B cell (primary cell): ENCODE measurements at regions not wholly inside any gene's neighbourhood (a gene's known extent, or its start where the extent isn't known, plus 50 kb on each side); places are given as distances from the start of the nearest gene placed in this dataset.

ENCODE experiments used
- ATAC-seq: fragments of 200-7000 bp; cut with Tn5 transposase; one replicate; pipeline ENCODE4 v1.10.0; 2021; ENCODE audit warnings: low read depth, mild to moderate bottlenecking, moderate number of reproducible peaks, moderate library complexity
- CTCF ChIA-PET: fragments of 350-600 bp; sonication (Branson Sonifier 250); formaldehyde crosslinking; loops from one replicate; lab custom pipeline; 2021; ENCODE audit warnings: antibody characterized with exemption, inconsistent platforms; lab: Charles Lee
- POLR2A ChIA-PET: fragments of 350-600 bp; sonication (Branson Sonifier 250); formaldehyde crosslinking; loops from one replicate; lab custom pipeline; 2021; ENCODE audit warnings: antibody characterized with exemption; lab: Charles Lee
- DNase-seq: peaks from one replicate; pipeline ENCODE4 v3.0.0; 2013
- H2AFZ ChIP-seq: 2 replicates; pipeline ENCODE4 v1.6.1; 2012; ENCODE audit warnings: mild to moderate bottlenecking, low read depth, low read length; ENCODE audit not compliant: insufficient read depth, poor library complexity, severe bottlenecking
- H3K27ac ChIP-seq, 2 donors: 1 replicate in 1 of 2; 2 replicates in 1 of 2; pipeline ENCODE4 v1.5.1; 2012 to 2013; ENCODE audit warnings: low read length in 2 of 2, mild to moderate bottlenecking in 2 of 2, moderate library complexity in 1 of 2
- H3K27me3 ChIP-seq, 4 experiments: fragments of 200-600 bp in 1 of 4; sonication (generic) in 1 of 4; replicated peaks in 1 of 4; 1 replicate in 2 of 4; 2 replicates in 2 of 4; pipeline versions ENCODE4 v1.6.1 to v1.7.0; 2013 to 2016; ENCODE audit warnings: low read length in 3 of 4, mild to moderate bottlenecking in 2 of 4, mixed read lengths in 1 of 4, moderate library complexity in 1 of 4; ENCODE audit not compliant: insufficient read depth in 4 of 4, control insufficient read depth in 3 of 4; ENCODE audit errors: control extremely low read depth in 1 of 4
- H3K36me3 ChIP-seq, 2 experiments: replicated peaks in 1 of 2; 1 replicate in 1 of 2; 2 replicates in 1 of 2; pipeline versions ENCODE4 v1.6.1 to v1.7.1; 2013; ENCODE audit warnings: low read length in 1 of 2; ENCODE audit not compliant: insufficient read depth in 2 of 2, control insufficient read depth in 1 of 2; ENCODE audit errors: control extremely low read depth in 1 of 2, extremely low read depth in 1 of 2
- H3K4me1 ChIP-seq, 2 donors: fragments of 200-600 bp in 1 of 2; sonication (generic) in 1 of 2; 1 replicate in 1 of 2; 2 replicates in 1 of 2; pipeline versions ENCODE4 v1.5.1 to v1.6.1; 2013 to 2017; ENCODE audit warnings: low read length in 2 of 2; ENCODE audit not compliant: control insufficient read depth in 2 of 2, insufficient read depth in 2 of 2
- H3K4me2 ChIP-seq: replicated peaks from 2 replicates; pipeline ENCODE3; 2012; ENCODE audit warnings: mild to moderate bottlenecking, low read depth, low read length; ENCODE audit not compliant: poor library complexity, severe bottlenecking
- H3K4me3 ChIP-seq, 5 experiments: fragments of 200-600 bp in 1 of 5; sonication (generic) in 1 of 5; 1 replicate in 3 of 5; 2 replicates in 2 of 5; pipeline versions ENCODE4 v1.5.1 to v1.7.0; 2011 to 2016; ENCODE audit warnings: low read length in 4 of 5, mild to moderate bottlenecking in 4 of 5, low read depth in 2 of 5, control low read depth in 1 of 5, moderate library complexity in 1 of 5; ENCODE audit not compliant: insufficient read depth in 1 of 5; ENCODE audit errors: control extremely low read depth in 1 of 5, extremely low read depth in 1 of 5
- H3K79me2 ChIP-seq: fragments of 200-600 bp; sonication (generic); one replicate; pipeline ENCODE4 v1.6.0; 2016; ENCODE audit warnings: low read length; ENCODE audit not compliant: control insufficient read depth, insufficient read depth
- H3K9ac ChIP-seq: fragments of 200-600 bp; sonication (generic); 2 replicates; pipeline ENCODE4 v1.6.1; 2017; ENCODE audit warnings: mild to moderate bottlenecking, low read length, moderate library complexity
- H3K9me3 ChIP-seq, 3 donors: one replicate each; pipeline versions ENCODE4 v1.6.1 to v1.7.1; 2013; ENCODE audit warnings: low read length in 2 of 3; ENCODE audit not compliant: control insufficient read depth in 2 of 3, insufficient read depth in 1 of 3; ENCODE audit errors: control extremely low read depth in 1 of 3
- H4K20me1 ChIP-seq: 2 replicates; pipeline ENCODE4 v1.6.0; 2012; ENCODE audit warnings: mild to moderate bottlenecking, low read length; ENCODE audit not compliant: insufficient read depth, control insufficient read depth, poor library complexity, severe bottlenecking
- H3K27ac Mint-ChIP-seq: one replicate; pipeline ENCODE4 v1.8.0; 2021; ENCODE audit warnings: mixed read lengths
- H3K27me3 Mint-ChIP-seq: one replicate; pipeline ENCODE4 v1.8.0; 2021; ENCODE audit warnings: mixed read lengths
- H3K4me1 Mint-ChIP-seq: one replicate; pipeline ENCODE4 v1.8.0; 2021; ENCODE audit warnings: mixed read lengths
- H3K4me3 Mint-ChIP-seq: one replicate; pipeline ENCODE4 v1.8.0; 2021; ENCODE audit warnings: mixed read lengths
- H3K9me3 Mint-ChIP-seq: one replicate; pipeline ENCODE4 v1.8.0; 2022; ENCODE audit warnings: mixed read lengths; ENCODE audit not compliant: insufficient read depth
- CTCF ChIP-seq: fragments of 200-600 bp; IDR thresholded peaks from one replicate; pipeline ENCODE4 v1.8.0; 2022; ENCODE audit warnings: antibody characterized with exemption, mild to moderate bottlenecking
- EZH2 ChIP-seq: IDR thresholded peaks from 2 replicates; pipeline ENCODE4 v1.6.1; 2012; ENCODE audit warnings: borderline replicate concordance, low read depth, mild to moderate bottlenecking, moderate library complexity, low read length; ENCODE audit not compliant: insufficient read depth, poor library complexity, severe bottlenecking
- WGBS: methylation state at CpG from one replicate; pipeline ENCODE4 v1.1.5; 2013; ENCODE audit warnings: missing lambda C conversion rate; ENCODE audit not compliant: insufficient coverage; 5-methylcytosine and 5-hydroxymethylcytosine counted together
- intact Hi-C: fragments of 100-400 bp; cut with micrococcal nuclease; formaldehyde crosslinking; loops from one replicate; pipeline ENCODE4 v1.10.0; 2022

- H3K79me2 ChIP-seq = no peaks in the 10 kb centered on the region
- H4K20me1 ChIP-seq = no peaks in the 10 kb centered on the region
- no peak overlapping the region for H3K4me3 Mint-ChIP-seq
- no peak for TF ChIP-seq CTCF
- TF ChIP-seq EZH2 = no peak
- no peaks in the 10 kb centered on the region for H3K36me3 ChIP-seq
- H3K9me3 ChIP-seq = peaks cover 0 to under 1% (median 0%) of the 10 kb centered on the region in 3 donors
- H3K27me3 ChIP-seq = no peaks in the 10 kb centered on the region
- no peak overlapping the region for H3K27ac ChIP-seq
- peaks cover 6% of the 10 kb centered on the region for H3K4me1 Mint-ChIP-seq
- H3K9me3 Mint-ChIP-seq = no peaks in the 10 kb centered on the region
- POLR2A ChIA-PET = no interaction called here
- WGBS = no CpG with 5 or more reads among the region's 1 CpG
- H3K4me2 ChIP-seq = no peak overlapping the region
- no peak overlapping the region for H3K4me3 ChIP-seq
- H3K27me3 Mint-ChIP-seq = peaks cover 3% of the 10 kb centered on the region
- intact Hi-C loops = no loop called here
- H2AFZ ChIP-seq = no peak overlapping the region
- CTCF ChIA-PET = no interaction called here
- H3K9ac ChIP-seq = no peak overlapping the region
- DNase-seq (no peak), ATAC-seq (no peak)
- no peak overlapping the region for H3K27ac Mint-ChIP-seq
- H3K4me1 ChIP-seq = peaks cover 0 to 4% of the 10 kb centered on the region in 2 donors
These were observed 120.7 kb upstream of the FAM3C start for GRCh38 chr7:121516821-121517220.

GRCh38 chr7:121515630-121516401 is 119.7 kb upstream of the FAM3C start:
- H3K4me1 ChIP-seq = peaks cover 0 to 4% of the 10 kb centered on the region in 2 donors
- Mint-ChIP-seq H3K9me3 (peaks cover 3% of the 10 kb centered on the region), H3K4me3 (no peak overlapping the region), H3K27ac (no peak overlapping the region), H3K27me3 (peaks cover 3% of the 10 kb centered on the region), H3K4me1 (peaks cover 6% of the 10 kb centered on the region)
- ATAC-seq (no peak), DNase-seq (no peak)
- WGBS = 91% methylated on average over 6 of the region's 7 CpGs
- no peaks in the 10 kb centered on the region for H3K36me3 ChIP-seq
- TF ChIP-seq EZH2 (no peak), CTCF (no peak)
- no peak overlapping the region for H3K27ac ChIP-seq
- H3K9ac ChIP-seq = no peak overlapping the region
- CTCF ChIA-PET = no interaction called here
- no peak overlapping the region for H3K4me3 ChIP-seq
- H4K20me1 ChIP-seq = no peaks in the 10 kb centered on the region
- H3K27me3 ChIP-seq = no peaks in the 10 kb centered on the region
- H3K4me2 ChIP-seq = no peak overlapping the region
- POLR2A ChIA-PET = no interaction called here
- H3K79me2 ChIP-seq = no peaks in the 10 kb centered on the region
- H3K9me3 ChIP-seq = peaks cover 3 to 9% (median 5%) of the 10 kb centered on the region in 3 donors
- intact Hi-C loops = no loop called here
- no peak overlapping the region for H2AFZ ChIP-seq
